ENCODE measurements at regions not wholly inside any gene's neighbourhood (a gene's known extent, or its start where the extent isn't known, plus 50 kb on each side); places are given as distances from the start of the nearest gene placed in this dataset.
"Not testable (repeated sequence)": the region's sequence is repeated elsewhere in the genome, so short reads cannot be mapped to it uniquely, and the experiment has no call there.

DNA sequence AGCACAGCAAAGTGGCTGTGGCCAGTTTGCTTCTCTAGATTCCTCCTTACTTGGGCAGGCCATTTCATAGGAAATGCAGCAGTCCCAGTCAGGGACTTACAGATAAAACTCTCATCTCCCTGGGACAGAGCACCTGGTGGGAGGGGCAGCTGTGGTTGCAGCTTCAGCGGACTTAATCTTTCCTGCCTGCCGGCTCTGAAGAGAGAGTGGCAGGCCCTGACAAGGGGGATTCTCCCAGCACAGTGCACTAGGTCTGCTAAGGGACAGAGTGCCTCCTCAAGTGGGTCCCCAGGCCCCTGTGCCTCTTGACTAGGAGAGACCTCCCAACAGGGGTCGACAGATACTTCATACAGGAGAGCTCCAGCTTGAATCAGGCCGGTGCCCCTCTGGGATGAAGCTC, 1649.1 kb downstream of the LRRC4C start:
- DNase-seq (ENCODE audit: low spot score) = no peak

DNA sequence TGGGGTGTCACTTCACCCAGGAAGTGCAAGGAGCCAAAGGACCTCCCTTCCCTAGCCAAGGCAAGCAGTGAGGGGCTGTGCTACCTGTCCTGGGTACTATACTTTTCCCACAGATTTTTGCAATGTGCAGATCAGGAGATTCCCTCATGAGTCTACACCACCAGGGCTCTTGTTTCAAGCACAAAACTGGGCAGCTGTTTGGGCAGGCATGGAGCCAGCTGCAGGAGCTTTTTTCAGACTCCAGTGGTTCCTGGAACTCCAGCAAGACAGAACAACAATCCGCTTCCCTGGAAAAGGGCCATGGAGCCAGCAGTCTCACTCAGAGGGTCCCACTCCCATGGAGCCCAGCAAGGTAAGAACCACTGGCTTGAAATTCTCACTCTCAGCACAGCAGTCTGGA, 1649.6 kb downstream of the LRRC4C start:
- FAIRE-seq (no peak), DNase-seq (ENCODE audit: low spot score) (no peak)

More for the DNA sequence above, 1649.1 kb downstream of the LRRC4C start:
- FAIRE-seq = no peak

DNA sequence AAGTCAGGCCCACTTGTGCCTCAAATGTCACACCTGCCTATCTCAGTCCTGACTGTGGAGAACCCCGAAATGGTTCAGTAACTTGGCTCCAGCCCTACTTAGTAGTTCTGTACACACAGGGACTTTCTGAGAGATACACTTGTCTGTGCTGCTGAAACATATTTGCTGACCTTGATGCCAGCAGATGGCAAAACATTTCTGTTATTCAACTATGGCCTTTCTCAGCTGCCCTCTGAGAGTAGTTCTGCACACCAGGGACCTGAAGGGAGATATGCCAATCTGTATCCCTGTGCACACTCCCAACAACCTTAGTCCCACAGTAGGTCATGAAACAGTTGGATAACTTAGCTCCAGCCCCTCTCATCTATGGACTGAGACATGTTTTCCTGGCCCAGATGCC, 1651.5 kb downstream of the LRRC4C start:
- DNase-seq (ENCODE audit: low spot score) = no peak
- FAIRE-seq = no peak

DNA sequence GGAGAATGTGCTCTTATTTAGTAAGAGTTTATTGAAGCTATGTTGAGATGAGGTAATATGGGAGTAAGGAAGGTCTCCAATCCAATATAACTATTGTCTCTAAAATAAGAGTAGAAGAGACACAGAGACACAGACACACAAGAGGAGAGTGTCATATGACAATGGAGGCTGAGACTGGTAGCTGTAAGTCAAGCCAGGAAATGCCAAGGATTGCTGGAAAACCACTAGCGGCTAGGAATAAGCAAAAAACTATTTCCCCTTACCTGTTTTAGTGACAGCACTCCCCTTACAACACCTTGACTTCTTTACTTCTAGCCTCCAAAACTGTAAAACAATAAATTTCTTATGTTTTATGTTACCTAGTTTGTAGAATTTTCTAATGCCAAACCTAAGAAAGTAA, 1652.8 kb downstream of the LRRC4C start:
- FAIRE-seq = no peak
- peak; percentile 38 for DNase-seq (ENCODE audit: low spot score)

DNA sequence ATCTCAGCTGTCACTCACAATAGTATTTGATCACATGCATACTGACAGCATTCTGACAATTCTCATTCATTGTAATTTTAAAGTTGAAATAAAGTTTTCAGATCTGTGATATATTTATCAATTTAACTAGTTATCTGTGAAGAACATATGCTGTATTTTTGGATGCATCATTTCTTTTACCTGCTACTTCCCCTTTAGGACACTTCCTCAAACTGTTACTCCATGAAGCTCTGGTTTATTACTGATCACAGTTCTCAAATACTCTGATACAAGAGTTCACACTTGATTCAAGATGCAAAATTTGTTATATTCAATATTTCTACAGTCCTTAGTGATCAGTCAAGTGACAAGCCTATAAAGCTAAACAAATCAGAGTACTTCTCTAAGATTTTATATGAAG, 1655.2 kb downstream of the LRRC4C start:
- FAIRE-seq (no peak), DNase-seq (ENCODE audit: low spot score) (no peak)

DNA sequence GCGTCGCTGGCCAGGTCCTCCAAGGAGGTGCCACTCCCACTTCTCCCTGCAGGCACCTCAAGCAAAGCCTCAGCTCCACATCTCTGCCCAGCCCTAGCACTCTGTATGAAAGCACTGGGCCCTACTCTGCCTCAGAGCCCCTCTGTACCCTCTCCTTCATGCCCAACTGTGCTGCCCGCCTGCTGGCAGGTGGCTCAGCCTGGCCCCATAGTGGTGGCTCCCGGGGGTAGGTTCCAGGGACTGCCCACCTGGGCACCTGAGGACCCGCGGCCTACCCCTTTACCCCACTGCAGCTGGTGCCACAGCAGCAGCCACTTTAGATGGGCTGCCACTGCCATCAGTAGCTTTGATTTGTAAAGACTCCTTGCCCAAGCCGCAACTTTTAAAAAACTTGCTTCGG, 1672.8 kb downstream of the LRRC4C start:
- no peak for FAIRE-seq
- DNase-seq (ENCODE audit: low spot score) = no peak

DNA sequence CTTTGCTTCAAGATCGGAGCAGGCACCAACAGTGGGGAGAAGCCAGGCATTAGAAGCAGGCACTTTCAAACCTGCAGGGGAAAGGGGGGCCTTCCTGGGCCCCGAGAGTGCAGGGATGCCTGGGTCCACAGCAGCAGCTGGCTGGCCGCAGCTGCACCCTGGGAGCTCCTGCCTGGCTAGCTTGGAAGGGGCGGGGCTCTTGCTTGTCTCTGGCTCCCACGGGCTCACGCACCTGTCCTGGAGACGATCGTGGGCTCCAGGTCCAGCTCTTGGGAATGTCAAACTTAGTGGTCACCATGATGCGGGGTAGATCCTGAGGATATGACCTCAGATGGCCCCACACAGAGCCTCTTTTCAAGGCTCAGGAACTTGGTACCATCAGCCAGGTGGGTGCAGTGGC, 1673.2 kb downstream of the LRRC4C start:
- no peak for DNase-seq (ENCODE audit: low spot score)
- no peak for FAIRE-seq

DNA sequence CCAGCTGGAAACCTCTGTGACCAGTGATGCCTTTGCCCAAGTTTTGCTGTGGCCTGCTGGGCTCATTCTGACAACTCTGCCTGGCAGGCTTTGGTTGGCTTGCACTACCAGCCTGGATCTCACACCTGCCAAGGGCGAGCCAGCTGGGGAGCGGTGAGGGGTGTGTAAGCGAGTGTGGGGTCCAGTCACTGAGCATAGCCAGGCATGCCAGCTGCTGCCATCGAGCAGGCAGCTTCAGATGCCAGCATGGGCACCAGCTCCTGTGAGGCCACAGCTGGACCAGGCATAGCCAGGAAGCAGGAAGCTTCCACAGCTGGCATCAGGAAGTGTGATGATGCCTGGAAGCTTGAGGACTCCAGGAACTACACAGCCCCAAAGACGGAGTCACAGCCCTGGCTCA, 1674.6 kb downstream of the LRRC4C start:
- FAIRE-seq = no peak

DNA sequence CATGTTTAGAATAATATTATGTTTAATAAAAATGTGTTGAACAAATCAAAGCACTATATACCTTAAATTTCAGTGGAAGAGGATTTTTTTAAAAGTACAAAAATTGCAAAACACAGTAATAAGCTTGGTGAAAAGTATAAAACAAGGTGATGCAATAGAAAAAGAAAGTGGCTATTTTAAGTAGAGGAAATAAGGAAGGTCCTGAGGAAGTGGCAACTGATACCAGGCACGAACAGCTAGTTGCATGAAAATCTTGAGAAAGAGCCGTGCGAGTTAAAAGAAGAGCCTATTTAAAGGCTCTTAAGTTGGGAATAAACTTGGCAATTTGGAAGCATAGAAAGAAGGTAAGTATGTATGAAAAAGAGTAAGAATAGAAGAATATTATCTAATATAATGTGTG, 1679.3 kb downstream of the LRRC4C start:
- DNase-seq (ENCODE audit: low spot score) = no peak
- no peak for FAIRE-seq

More for the DNA sequence above, 1674.6 kb downstream of the LRRC4C start:
- no peak for DNase-seq (ENCODE audit: low spot score)

DNA sequence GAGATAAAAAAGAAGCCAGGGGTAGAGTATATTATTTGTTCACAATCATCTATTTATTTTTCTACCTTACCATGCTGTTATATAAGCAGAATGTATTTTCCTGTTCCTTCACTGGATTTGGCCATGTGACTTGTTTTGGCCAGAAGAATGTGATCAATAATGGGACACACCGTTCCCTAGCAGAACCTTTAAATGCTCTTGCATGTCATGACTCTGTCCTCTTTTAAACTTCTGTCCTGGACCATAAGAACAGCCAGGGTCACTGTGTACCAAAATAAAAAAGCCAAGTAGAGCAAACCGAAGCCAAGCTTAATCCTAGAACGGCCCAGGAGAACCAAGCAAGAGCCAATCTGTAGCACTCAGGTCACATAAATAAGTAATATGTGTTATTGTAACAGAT, 1682.4 kb downstream of the LRRC4C start:
- no peak for DNase-seq (ENCODE audit: low spot score)
- no peak for FAIRE-seq

DNA sequence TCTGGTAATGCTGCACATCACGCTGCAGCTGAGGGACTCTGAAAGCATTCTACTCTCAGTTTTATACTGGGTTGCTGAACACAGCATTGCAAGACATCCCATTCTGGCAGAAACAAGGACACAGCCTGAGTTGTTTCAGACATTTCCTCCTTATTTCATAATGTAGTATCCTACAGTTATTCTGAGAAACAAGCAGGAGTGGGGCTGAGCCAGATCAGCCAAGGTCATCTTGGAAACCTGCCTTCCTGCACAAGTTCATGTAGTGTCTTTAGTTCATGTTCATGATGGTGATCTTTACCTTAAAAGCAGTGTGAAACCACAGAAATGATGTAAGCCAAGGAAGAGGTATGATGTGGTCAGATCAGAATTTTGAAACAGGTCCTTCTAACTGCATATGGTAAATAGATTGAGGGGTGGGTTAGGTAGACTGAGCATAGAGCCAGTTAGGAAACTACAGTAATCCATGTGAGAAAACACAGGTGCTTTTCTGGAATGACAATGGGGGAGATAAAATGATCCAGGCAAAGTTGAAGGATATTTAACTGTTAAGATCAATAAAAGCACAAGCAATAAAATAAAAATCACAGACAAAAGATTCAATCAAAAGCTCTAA, 1686.8 kb downstream of the LRRC4C start:
- FAIRE-seq (no peak), DNase-seq (ENCODE audit: low spot score) (no peak)

DNA sequence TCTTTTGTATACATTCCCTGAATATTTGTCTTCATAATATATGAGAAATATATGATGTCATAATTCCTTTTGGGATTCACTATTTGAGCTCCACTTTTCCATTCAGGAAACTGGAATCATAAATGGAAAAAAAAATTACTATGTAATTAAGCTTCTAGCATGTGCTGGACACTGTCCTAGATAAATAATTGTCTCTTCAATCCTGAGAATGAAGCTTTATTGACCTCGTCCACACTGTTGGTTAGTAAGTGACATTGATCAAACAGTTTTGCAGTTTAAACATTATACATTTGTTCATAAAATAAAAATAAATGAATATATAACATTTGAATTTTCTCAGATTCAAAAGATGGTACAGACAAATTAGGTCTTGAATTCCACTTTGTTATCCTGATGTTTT, 1691.2 kb downstream of the LRRC4C start:
- FAIRE-seq = no peak
- DNase-seq (ENCODE audit: low spot score) = no peak

DNA sequence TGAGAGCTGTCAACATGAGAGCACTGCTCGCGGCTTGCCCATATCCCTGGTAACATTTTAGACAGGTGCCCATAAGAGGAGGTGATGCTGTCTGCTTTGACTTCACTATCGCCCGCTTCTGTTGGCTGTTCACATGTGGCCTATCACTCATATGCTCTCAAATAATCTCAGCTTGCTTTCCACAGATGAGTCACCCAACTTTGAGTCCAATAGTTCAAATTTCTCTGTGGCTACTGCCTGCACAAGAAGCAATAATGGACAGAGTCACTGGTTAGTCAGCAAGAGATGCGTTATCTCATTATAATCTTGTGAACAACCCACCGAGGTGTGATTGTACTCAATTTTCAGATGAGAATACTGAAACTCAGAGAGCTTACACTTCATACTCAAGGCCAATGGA, 1714.1 kb downstream of the LRRC4C start:
- DNase-seq (ENCODE audit: low spot score) (peak; percentile 39), FAIRE-seq (no peak)

DNA sequence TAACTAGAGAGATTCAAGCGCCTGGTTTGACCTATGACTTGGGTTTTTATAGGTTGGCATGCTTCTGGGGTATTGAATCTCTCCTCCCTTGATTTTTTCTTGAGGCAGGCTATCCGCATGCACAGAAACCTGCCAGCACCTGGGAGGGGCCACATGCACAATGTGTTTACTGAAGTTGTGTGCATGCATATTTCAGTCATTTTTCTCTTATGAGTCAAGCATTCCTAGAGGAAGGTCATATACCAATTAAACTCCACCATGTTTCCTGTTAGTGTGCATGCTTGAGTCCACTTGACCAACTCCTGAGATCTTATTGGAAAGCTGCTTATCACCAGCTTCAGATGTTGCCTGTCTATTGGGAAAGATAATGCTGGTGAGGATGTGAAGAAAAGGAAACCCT, 1718.4 kb downstream of the LRRC4C start:
- DNase-seq (ENCODE audit: low spot score) = peak; percentile 35

DNA sequence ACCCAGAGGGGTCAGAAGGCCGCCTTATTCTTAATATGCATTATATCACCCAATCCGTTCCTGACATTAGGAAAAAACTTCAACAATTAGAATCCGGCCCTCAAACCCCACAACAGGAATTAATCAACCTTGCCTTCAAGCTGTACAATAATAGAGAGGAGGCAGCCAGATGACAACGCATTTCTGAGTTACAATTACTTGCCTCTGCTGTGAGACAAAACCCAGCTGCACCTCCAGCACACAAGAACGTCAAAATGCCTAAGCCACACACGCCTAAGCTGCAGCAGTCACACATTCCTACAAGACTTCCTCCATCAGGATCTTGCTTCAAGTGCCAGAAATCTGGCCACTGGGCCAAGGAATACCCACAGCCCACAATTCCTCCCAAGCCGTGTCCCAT, 1723.1 kb downstream of the LRRC4C start:
- DNase-seq (ENCODE audit: low spot score); FAIRE-seq: not testable (repeated sequence)

More for the DNA sequence above, 1718.4 kb downstream of the LRRC4C start:
- no peak for FAIRE-seq

DNA sequence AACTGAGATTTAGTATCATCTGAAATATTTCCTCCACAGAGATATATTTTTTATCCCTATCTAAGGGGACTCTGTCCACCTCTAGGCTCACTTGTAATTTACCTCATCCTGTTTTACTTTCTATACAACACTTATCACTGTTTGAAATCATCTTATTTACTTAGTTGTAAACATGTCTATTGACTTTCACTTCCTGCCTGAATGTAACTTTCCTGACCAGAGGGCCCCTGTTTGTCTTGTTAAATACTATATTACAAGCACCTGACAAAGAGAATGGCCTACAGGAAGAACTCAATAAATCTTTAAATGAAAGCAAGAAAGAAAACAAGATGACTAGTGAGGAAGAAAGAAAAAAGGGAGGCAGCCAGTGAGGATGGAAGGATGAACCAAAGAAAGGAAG, 1727.5 kb downstream of the LRRC4C start:
- FAIRE-seq = no peak
- no peak for DNase-seq (ENCODE audit: low spot score)

DNA sequence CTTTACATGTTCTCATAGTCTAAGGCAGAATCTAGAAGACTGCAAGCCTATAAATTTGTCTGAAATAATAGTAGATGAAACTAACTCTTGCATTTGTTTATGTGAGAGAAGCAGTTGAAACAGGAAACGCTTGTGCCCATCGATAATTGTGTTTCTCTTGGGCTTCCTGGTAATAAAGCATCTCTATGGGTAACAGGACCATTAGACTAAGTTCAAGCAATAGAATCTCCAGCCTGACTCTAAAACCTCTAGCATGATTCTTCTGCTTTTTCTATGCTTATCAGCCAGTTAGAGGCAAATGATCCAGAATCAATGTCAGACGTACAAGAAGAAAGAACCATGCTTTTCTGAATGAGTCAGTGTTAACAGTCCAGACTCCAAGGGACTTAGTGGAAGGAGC, 1734.4 kb downstream of the LRRC4C start:
- DNase-seq (ENCODE audit: low spot score) = no peak
- FAIRE-seq = no peak

DNA sequence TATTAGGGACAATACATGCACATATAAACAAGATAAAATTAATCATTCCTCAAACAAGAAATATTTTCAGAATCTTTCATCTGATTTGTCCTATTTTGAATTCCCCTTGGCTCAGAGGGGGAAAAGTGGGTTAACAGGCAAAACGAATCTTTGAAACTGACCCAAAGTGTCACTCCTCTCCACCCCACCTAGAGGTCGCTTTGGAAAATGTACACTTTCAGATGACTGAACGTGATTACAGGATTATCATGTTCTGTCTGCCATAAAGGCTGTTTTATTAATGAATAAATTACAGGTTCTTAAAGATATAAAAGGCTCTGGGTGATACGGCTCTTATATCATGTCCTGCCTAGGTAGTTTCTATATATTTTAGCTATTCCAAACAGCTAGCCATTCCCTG, 1735.0 kb downstream of the LRRC4C start:
- peak; percentile 8 for DNase-seq (ENCODE audit: low spot score)
- no peak for FAIRE-seq

DNA sequence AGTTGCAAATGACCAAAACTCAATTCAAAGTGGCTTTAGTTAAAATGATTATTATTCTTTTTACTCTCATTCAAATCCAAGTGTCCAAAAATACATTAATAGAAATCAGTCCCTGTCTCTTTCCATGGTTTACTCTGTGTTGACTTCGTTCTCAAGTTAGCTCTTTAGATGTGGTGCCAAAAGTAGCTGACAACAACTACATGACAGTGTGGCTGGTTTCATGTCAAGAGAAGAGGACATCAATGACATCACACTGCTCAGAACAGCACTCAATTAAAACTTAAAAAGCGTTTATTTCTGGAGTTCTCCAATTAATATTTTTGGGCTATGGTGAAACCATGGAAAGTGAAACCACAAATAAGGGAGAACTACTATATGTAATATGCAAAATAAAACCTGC, 1746.9 kb downstream of the LRRC4C start:
- no peak for FAIRE-seq
- no peak for DNase-seq (ENCODE audit: low spot score)

DNA sequence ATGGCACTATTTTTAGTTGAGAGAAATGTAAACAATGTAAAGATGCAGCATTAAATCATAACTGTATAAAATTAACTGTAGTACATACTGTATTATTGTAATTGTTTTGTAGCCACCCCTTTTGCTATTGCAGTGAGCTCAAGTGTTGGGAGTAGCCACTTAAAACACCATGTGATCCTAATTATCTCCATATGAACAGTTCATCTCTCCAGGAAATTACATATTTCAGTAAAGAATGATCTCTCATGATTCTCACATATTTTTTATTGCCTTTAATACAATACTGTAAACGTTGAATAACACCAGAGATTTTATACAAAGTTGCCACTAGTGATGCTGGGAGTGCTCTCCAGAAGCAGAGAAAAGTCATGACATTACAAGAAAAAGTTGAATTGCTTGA, 1768.6 kb downstream of the LRRC4C start:
- DNase-seq (ENCODE audit: low spot score) (no peak), FAIRE-seq (no peak)

DNA sequence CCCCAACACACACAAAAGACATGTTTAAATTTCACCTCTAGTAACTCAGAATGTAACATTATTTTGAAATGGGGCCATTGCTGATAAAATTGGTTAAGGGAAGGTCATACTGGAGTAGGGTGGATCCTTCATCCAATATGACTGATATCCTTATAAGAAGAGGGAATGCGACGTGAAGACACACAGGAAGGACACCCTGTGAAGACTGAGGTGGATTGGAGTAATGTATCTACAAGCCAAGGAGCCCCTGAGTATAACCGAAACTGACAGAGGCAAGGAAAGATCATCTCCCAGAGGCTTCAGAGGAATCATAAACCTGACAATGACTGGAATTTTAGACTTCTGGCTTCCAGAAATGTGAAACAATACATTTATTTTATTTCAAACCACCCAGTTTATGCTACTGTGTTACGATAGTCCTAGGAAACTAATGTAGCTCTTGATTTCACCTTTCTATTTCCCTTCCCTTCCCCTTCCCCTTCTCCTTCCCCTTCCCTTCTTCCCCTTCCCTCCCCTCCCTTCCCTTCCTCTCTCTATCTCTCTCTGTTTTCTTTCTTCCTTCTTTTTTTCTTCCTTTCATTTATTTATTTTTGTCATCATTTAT, 1775.4 kb downstream of the LRRC4C start:
- no peak for DNase-seq (ENCODE audit: low spot score)
- FAIRE-seq = no peak

DNA sequence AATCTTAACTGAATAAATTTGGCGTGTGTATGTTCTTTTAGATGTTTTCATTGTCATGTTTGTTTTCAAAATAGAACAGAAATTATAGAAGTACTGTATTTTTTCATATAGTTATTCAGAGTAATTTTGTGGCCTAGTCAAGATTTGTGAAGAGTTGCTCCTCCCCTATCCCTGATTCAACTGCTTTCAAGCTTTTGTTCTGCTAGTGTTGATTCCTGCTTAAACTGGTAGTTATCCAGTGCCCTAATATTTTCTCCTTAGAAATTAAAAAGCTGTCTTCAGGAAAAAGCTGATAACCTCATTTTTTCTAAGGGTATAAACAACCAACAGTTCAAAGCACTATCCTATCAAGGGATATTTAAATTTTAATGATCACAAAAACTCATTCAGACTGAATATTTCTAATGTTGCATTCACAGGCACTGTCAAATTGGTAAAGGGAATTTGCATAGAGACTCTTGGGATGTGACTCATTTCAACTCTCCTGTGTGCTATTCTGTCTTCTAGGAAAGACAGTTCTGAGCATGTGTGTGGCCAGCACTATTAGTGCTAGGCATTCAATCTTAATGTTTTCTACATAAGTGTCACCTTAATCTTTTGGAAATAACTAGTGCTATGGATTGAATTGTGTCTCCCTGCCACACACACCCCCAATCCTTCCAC, 1776.0 kb downstream of the LRRC4C start:
- DNase-seq (ENCODE audit: low spot score) = no peak
- FAIRE-seq = no peak

DNA sequence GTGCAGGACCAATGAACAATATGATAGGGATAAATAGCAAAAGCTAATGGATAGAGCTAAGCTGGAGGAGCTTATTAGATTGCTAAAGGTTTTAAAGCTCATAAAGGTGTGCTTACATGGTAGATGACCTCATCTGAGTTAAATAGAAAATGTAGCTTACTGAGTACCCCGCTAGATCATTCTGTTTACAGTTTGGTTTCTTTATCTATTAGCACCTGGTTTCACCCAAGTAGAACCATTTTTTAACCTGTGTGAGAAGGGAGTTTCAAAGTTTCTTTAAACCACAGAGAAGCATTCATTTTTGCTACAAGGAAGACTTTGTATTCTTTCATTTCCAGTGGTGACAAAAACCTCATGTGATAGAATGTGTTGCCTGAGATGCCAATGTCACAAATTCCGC, 1778.0 kb downstream of the LRRC4C start:
- FAIRE-seq (no peak), DNase-seq (ENCODE audit: low spot score) (no peak)

Data from urothelium cell line (cell line).